PC-3 (cell line): ENCODE measurements at regions not wholly inside any gene's neighbourhood (a gene's known extent, or its start where the extent isn't known, plus 50 kb on each side); places are given as distances from the start of the nearest gene placed in this dataset.

Experiments used
- EZH2 ChIP-seq: fragments of 300-600 bp; sonication (generic); IDR thresholded peaks from one replicate; pipeline ENCODE4 v1.6.1; 2017; ENCODE audit warnings: antibody characterized with exemption, mild to moderate bottlenecking, low read length; ENCODE audit not compliant: unreplicated experiment
- TF ChIP-seq, protein P1 (sequence below): fragments of 300-600 bp; sonication (generic); conservative IDR thresholded peaks from 2 replicates; pipeline ENCODE4 v1.5.1; 2017; ENCODE audit warnings: antibody characterized with exemption, low read depth, mild to moderate bottlenecking, low read length

DNA sequence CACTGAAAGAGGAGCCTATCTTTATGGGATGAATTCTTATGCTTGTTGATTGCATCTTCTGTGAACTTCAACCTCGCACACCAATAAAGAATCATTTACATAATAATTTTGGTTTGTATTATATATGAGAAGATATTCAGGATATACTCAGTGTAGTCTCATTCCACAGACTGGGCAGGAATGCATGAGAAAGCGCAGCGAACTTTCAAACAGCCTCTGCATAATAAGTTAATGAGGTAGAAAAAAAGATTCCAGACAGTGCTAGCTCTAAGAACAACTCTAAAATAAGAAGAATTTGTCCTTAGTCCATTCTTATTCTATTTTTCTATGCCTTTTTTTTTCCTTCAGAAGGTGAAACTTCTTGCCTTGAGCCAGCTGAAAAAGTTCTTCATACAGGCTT, 224.3 kb upstream of the CTSO start:
- TF ChIP-seq, protein P1, sequence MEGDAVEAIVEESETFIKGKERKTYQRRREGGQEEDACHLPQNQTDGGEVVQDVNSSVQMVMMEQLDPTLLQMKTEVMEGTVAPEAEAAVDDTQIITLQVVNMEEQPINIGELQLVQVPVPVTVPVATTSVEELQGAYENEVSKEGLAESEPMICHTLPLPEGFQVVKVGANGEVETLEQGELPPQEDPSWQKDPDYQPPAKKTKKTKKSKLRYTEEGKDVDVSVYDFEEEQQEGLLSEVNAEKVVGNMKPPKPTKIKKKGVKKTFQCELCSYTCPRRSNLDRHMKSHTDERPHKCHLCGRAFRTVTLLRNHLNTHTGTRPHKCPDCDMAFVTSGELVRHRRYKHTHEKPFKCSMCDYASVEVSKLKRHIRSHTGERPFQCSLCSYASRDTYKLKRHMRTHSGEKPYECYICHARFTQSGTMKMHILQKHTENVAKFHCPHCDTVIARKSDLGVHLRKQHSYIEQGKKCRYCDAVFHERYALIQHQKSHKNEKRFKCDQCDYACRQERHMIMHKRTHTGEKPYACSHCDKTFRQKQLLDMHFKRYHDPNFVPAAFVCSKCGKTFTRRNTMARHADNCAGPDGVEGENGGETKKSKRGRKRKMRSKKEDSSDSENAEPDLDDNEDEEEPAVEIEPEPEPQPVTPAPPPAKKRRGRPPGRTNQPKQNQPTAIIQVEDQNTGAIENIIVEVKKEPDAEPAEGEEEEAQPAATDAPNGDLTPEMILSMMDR: no peak
- TF ChIP-seq EZH2: no peak
